DND-41 (cell line): ENCODE measurements at regions not wholly inside any gene's neighbourhood (a gene's known extent, or its start where the extent isn't known, plus 50 kb on each side); places are given as distances from the start of the nearest gene placed in this dataset.

Experiments used
- EZH2 ChIP-seq: IDR thresholded peaks from 3 replicates; pipeline ENCODE4 v1.6.1; 2012; ENCODE audit warnings: borderline replicate concordance, low read depth, mild to moderate bottlenecking, moderate library complexity, low read length, inconsistent platforms; ENCODE audit not compliant: severe bottlenecking
- TF ChIP-seq, protein P1 (sequence below): IDR thresholded peaks from 2 replicates; pipeline ENCODE4 v1.5.1; 2012; ENCODE audit warnings: borderline replicate concordance, low read length, moderate library complexity, mild to moderate bottlenecking; ENCODE audit not compliant: poor library complexity, severe bottlenecking; ENCODE audit errors: extremely low read depth

DNA sequence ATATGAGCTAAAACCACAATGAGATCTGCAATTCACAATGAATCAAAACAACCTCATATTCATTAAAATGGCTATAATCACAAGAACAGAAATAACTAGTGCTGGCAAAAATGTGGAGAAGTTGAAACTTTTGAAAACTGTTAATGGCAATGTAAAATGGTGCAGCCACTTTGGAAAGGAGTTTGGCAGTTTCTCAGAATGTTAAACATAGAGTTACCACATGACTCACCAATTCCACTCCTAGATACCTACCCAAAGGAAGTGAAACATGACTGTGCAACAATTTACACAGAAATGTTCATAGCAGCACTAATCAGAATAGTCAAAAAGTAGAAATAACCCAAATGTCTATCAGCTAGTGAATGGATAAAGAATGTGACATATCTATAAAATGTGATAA, 862.2 kb downstream of the DTWD2 start:
- TF ChIP-seq, protein P1, sequence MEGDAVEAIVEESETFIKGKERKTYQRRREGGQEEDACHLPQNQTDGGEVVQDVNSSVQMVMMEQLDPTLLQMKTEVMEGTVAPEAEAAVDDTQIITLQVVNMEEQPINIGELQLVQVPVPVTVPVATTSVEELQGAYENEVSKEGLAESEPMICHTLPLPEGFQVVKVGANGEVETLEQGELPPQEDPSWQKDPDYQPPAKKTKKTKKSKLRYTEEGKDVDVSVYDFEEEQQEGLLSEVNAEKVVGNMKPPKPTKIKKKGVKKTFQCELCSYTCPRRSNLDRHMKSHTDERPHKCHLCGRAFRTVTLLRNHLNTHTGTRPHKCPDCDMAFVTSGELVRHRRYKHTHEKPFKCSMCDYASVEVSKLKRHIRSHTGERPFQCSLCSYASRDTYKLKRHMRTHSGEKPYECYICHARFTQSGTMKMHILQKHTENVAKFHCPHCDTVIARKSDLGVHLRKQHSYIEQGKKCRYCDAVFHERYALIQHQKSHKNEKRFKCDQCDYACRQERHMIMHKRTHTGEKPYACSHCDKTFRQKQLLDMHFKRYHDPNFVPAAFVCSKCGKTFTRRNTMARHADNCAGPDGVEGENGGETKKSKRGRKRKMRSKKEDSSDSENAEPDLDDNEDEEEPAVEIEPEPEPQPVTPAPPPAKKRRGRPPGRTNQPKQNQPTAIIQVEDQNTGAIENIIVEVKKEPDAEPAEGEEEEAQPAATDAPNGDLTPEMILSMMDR, result no peak
- TF ChIP-seq EZH2, result no peak
